Esophagus muscularis mucosa (tissue), 4 donors: ENCODE measurements at regions not wholly inside any gene's neighbourhood (a gene's known extent, or its start where the extent isn't known, plus 50 kb on each side); places are given as distances from the start of the nearest gene placed in this dataset.
"Not testable (repeated sequence)": the region's sequence is repeated elsewhere in the genome, so short reads cannot be mapped to it uniquely, and the experiment has no call there.

Source experiments
- DNase-seq: peaks from one replicate; pipeline ENCODE4 v3.0.0-alpha.2; 2017; ENCODE audit errors: extremely low spot score
- H3K27ac ChIP-seq, 4 donors: fragments of 200-600 bp; sonication (generic); replicated peaks in 1 of 4; 1 replicate in 3 of 4; 2 replicates in 1 of 4; pipeline ENCODE4 v1.5.1; 2016 to 2019; ENCODE audit warnings: mild to moderate bottlenecking in 1 of 4
- H3K27me3 ChIP-seq, 4 donors: fragments of 200-600 bp; sonication (generic); one replicate each; pipeline versions ENCODE4 v1.5.1 to v1.6.0; 2016 to 2019
- H3K36me3 ChIP-seq, 4 donors: fragments of 200-600 bp; sonication (generic); one replicate each; pipeline ENCODE4 v1.5.1; 2016 to 2019
- H3K4me1 ChIP-seq, 4 donors: fragments of 200-600 bp; sonication (generic); one replicate each; pipeline ENCODE4 v1.5.1; 2016 to 2019
- H3K4me3 ChIP-seq, 4 donors: fragments of 200-600 bp; sonication (generic); 1 replicate in 2 of 4; 2 replicates in 2 of 4; pipeline ENCODE4 v1.5.1; 2016 to 2019; ENCODE audit warnings: mild to moderate bottlenecking in 4 of 4, moderate library complexity in 1 of 4
- H3K9me3 ChIP-seq, 4 donors: fragments of 200-600 bp; sonication (generic); 1 replicate in 3 of 4; 2 replicates in 1 of 4; pipeline ENCODE4 v1.5.1; 2016 to 2019
- EP300 ChIP-seq: sonication (generic); formaldehyde crosslinking; IDR thresholded peaks from one replicate; pipeline ENCODE4 v1.6.1; 2017; ENCODE audit warnings: antibody characterized with exemption
- POLR2A ChIP-seq: fragments of 450-650 bp; IDR thresholded peaks from one replicate; pipeline ENCODE4 v1.6.1; 2017; ENCODE audit warnings: antibody characterized with exemption, moderate library complexity, mild to moderate bottlenecking, low read depth
- POLR2AphosphoS5 ChIP-seq, 2 donors: sonication (generic); formaldehyde crosslinking; IDR thresholded peaks; one replicate each; pipeline ENCODE4 v1.6.1; 2017; ENCODE audit warnings: antibody characterized with exemption in 2 of 2
- WGBS: methylation state at CpG from one replicate; pipeline ENCODE4 v1.1.5; 2018; 5-methylcytosine and 5-hydroxymethylcytosine counted together
- intact Hi-C: fragments of 100-400 bp; cut with DNase I; formaldehyde crosslinking; loops from one replicate; pipeline ENCODE4 v1.15.1; 2023
- TF ChIP-seq, protein P1 (sequence below), 3 experiments: fragments of 200-600 bp in 2 of 3; fragments of 450-650 bp in 1 of 3; sonication (generic) in 2 of 3; IDR thresholded peaks; one replicate each; pipeline ENCODE4 v1.5.1; 2017 to 2019; ENCODE audit warnings: antibody characterized with exemption in 3 of 3, mild to moderate bottlenecking in 2 of 3, moderate library complexity in 1 of 3

DNA sequence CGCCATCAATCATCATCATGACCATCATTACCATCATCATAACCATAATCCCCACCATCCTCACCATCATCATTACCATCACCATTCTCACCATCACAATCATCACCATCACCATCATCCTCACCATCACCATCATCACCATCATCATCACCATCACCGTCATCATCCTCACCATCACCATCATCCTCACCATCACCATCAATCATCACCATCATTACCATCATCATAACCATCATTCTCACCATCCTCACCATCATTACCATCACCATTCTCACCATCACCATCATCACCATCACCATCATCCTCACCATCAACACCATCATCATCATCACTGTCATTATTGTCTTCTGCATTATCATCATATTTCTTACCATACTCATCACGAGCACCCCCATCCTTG lies 245.5 kb downstream of the ADGRD1 start:
- Histone ChIP-seq H3K9me3 (peaks cover 0 to 5% (median 0%) of the 10 kb centered on the region in 4 donors), H3K4me3 (no peak overlapping the region), H3K27me3 (peaks cover 0 to 19% (median 0%) of the 10 kb centered on the region in 4 donors), H3K36me3 (no peaks in the 10 kb centered on the region), H3K4me1 (no peaks in the 10 kb centered on the region), H3K27ac (no peak overlapping the region)
- WGBS, result 71% methylated on average over 3 of the region's 3 CpGs
- TF ChIP-seq, protein P1, sequence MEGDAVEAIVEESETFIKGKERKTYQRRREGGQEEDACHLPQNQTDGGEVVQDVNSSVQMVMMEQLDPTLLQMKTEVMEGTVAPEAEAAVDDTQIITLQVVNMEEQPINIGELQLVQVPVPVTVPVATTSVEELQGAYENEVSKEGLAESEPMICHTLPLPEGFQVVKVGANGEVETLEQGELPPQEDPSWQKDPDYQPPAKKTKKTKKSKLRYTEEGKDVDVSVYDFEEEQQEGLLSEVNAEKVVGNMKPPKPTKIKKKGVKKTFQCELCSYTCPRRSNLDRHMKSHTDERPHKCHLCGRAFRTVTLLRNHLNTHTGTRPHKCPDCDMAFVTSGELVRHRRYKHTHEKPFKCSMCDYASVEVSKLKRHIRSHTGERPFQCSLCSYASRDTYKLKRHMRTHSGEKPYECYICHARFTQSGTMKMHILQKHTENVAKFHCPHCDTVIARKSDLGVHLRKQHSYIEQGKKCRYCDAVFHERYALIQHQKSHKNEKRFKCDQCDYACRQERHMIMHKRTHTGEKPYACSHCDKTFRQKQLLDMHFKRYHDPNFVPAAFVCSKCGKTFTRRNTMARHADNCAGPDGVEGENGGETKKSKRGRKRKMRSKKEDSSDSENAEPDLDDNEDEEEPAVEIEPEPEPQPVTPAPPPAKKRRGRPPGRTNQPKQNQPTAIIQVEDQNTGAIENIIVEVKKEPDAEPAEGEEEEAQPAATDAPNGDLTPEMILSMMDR (IDR thresholded peaks at IDR 0.05), result no peak
- TF ChIP-seq POLR2A (no peak), POLR2AphosphoS5 (IDR thresholded peaks at IDR 0.05) (no peak), EP300 (no peak)
- intact Hi-C loops, result no loop called here
- DNase-seq, result no peak

DNA sequence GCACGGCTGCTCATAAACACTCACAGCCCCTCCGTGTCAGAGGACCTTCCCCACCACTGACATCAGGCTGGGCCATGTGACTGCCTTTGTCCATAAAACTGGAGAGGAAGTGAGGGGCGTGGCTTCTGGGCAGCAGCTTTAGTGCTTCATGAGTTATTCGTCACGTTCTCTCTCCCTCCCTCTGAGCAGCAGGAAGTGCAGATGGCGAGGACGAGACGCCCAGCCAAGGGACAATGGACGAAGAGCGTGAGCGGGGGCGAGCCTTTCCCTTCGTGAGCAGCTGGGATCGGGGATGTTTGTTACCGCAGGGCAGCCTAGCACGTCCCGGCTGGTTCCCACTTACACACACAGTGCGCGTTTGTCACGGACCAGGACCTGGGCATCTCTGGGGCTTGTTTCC lies 248.2 kb downstream of the ADGRD1 start:
- intact Hi-C loops, H3K4me3 ChIP-seq, H3K4me1 ChIP-seq, DNase-seq, H3K36me3 ChIP-seq, H3K27ac ChIP-seq, H3K9me3 ChIP-seq: not testable (repeated sequence)
- no CpG with 5 or more reads among the region's 20 CpGs for WGBS
- peaks cover 0 to 33% (median 0%) of the 10 kb centered on the region in 4 donors for H3K27me3 ChIP-seq

DNA sequence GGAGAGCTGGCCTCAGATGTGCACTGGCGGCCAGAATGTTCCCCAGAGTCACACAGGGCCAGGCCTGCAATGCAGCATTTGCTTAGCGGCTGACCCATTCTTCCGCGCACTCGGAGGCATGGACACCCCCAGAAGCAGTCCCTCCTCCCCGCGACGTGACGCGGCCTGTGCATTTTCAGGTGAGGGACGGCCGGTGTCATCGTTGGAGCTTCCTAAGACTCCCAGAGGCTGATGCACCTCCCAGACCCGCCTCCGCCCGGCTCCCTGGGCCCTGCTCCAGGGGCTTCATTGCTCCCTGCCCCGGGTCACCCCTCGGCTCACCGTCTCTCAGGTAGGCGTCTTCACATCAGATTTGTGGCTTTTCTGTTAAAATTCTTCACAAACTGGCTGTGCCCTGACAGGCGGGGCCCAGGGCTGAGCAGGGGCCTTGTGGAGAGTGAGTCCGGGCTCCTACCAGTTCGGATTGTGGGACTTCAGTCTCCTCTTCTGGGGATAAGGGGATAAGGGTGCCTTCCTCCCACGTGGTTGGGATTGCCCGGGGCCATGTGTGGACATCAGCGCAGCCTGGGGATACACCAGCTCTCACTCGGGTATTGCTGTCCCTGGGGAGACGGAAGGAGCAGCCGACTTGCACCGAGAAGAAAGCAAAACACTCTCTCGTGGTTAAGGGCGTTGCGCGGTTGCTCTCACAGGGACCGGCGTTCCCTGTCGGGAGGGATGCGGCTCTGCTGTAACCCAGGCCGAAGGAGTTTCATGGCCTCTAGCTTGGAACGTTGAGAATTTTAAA lies 249.1 kb downstream of the ADGRD1 start:
- intact Hi-C loops, result no loop called here
- H3K27ac ChIP-seq, result no peak overlapping the region
- DNase-seq, result peak; percentile 64
- peaks cover 0 to 33% (median 0%) of the 10 kb centered on the region in 4 donors for H3K27me3 ChIP-seq
- H3K36me3 ChIP-seq, result no peaks in the 10 kb centered on the region
- 86% methylated on average over 37 of the region's 40 CpGs for WGBS
- TF ChIP-seq POLR2A, result no peak
- TF ChIP-seq EP300, result no peak
- TF ChIP-seq, protein P1 (IDR thresholded peaks at IDR 0.05), result no peak
- TF ChIP-seq POLR2AphosphoS5 (IDR thresholded peaks at IDR 0.05), result no peak
- no peaks in the 10 kb centered on the region for H3K4me1 ChIP-seq
- H3K9me3 ChIP-seq, result peaks cover 0 to 5% (median 0%) of the 10 kb centered on the region in 4 donors
- H3K4me3 ChIP-seq, result no peak overlapping the region

DNA sequence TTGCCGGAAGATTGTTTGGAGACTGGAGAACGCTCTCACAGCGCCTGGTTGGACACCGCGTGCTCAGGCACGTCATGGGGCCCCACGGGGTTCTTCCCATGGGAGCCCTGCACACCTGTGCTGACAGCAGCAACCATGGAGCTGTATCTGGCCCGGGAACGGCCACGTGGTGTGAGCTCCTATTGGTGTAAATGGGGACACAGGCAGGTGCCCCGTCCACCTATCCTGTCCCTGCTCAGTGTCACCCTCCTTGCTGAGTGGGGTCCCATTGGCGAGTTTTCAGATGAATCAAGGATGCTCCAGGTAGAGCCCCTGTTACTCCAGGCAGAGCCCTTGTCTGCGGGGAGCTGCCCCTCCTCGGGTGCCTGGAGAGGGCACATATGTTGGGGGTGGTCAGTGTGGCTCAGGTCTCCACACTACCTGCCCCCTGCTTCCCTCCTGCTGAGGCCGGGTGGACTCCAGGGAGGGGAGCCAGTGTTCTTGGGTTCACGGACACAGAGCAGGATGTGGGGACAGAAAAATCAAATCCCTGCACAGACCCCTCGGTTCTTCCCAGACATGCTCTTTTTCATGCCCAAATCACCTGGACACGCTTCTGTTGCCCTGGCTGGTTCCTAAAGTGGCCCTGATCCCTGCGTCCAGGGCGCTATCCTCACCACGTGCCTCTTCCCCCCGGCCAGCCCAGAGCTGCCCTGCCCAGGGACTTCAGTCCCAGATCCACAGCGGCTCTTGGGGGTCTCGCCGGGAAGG lies 250.1 kb downstream of the ADGRD1 start:
- Histone ChIP-seq H3K9me3 (no peaks in the 10 kb centered on the region), H3K36me3 (no peaks in the 10 kb centered on the region), H3K4me3 (no peak overlapping the region), H3K27me3 (peaks cover 0 to 34% (median 0%) of the 10 kb centered on the region in 4 donors), H3K4me1 (no peaks in the 10 kb centered on the region), H3K27ac (no peak overlapping the region)
- 86% methylated on average over 15 of the region's 25 CpGs for WGBS
- peak; percentile 82 for DNase-seq
- intact Hi-C loops, result no loop called here
- TF ChIP-seq EP300 (no peak), POLR2A (no peak), POLR2AphosphoS5 (IDR thresholded peaks at IDR 0.05) (no peak)
- TF ChIP-seq, protein P1 (IDR thresholded peaks at IDR 0.05), result no peak

DNA sequence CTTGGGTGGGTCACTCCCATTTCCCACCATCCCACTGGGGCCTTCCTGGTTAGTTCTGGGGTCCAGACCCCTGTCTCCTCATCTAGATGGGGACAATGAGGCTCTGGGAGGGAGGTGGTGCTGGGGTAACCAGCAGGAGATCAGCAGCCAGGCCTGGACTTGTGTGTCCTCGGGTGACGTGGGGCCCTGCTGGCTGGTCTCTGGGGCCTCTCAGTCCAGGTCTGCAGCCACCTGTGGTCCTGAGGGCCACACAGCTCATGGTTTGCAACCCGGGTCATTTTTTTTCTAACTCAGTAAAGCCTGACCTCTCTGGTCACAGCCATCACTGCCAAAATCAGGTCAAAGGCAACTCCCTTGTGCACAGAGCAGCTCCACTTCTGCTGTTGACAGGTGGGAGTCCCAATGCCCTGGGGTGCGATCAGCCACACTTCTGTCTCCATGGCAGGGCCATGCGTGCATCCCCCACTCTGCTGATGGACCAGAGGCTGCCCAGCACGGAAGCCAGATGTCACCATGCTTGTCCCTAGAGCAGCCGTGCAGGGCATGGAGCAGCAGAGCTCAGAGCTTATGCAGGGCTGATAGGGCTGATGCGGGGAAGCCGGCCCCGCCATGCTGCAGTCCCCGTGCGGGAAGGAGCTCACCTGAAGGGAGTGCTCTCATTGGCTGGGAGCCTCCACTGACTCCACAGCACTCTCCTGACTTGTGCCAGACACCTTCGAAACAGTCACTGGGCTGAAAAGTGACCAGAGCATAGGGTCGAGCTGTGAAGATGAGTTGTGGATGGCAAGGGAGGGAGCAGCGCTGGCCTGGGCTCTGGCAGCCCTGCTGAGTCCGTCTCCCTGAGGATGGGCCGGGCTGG lies 250.9 kb downstream of the ADGRD1 start:
- H3K27me3 ChIP-seq, result peaks cover 0 to 42% (median 2%) of the 10 kb centered on the region in 4 donors
- peak; percentile 83 for DNase-seq
- intact Hi-C loops, result no loop called here
- no peaks in the 10 kb centered on the region for H3K4me1 ChIP-seq
- H3K27ac ChIP-seq, result no peak overlapping the region
- no peak for TF ChIP-seq POLR2AphosphoS5 (IDR thresholded peaks at IDR 0.05)
- TF ChIP-seq, protein P1 (IDR thresholded peaks at IDR 0.05), result no peak
- no peak for TF ChIP-seq POLR2A
- TF ChIP-seq EP300, result no peak
- H3K4me3 ChIP-seq, result no peak overlapping the region
- WGBS, result 80% methylated on average over 8 of the region's 17 CpGs
- no peaks in the 10 kb centered on the region for H3K36me3 ChIP-seq
- H3K9me3 ChIP-seq, result no peaks in the 10 kb centered on the region

DNA sequence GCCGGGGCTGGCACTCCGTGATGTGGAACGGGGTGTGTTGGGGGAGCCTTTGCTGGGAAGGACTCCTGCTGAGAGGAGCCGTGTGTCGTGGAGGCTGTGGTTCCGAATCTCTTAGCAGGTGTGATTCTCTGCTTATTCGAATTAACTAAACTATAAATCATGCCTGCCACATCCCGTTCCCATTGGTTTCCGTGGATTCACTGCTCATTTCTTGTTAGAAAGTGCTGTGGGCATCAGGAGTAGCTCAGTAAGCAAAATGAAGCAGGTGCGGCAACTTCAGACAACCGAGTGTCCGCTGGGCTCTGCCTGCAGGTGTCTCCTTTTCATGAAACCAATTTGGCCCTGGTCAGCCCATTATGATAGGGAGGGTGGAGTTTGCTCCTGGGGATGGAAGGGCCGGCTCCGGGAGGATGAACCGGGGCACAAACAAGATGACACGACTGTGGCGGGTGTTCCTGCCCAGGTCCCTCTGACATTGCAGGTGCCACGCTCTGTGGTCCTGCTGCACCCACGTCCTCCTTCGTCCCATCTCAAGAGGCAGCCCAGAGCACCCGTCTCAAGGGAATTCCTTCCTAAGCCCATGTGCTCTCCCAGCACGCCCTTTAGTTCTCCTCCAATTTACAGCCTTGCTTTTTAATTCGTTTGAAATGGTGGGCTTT lies 251.7 kb downstream of the ADGRD1 start:
- H3K4me1 ChIP-seq, H3K27ac ChIP-seq, intact Hi-C loops, H3K9me3 ChIP-seq, H3K4me3 ChIP-seq, H3K36me3 ChIP-seq: not testable (repeated sequence)
- 82% methylated on average over 11 of the region's 23 CpGs for WGBS
- peaks cover 0 to 45% (median 3%) of the 10 kb centered on the region in 4 donors for H3K27me3 ChIP-seq
- peak; percentile 79 for DNase-seq
